Central memory CD8-positive, alpha-beta T cell (primary cell): ENCODE measurements at regions not wholly inside any gene's neighbourhood (a gene's known extent, or its start where the extent isn't known, plus 50 kb on each side); places are given as distances from the start of the nearest gene placed in this dataset.

ENCODE experiments used
- ATAC-seq: fragments of 150-1000 bp; cut with Tn5 transposase; replicated peaks from 2 replicates; pipeline ENCODE4 v1.10.0; 2022; ENCODE audit warnings: mild to moderate bottlenecking, moderate FRiP score, moderate number of reproducible peaks; ENCODE audit not compliant: poor library complexity, severe bottlenecking; ENCODE audit errors: extremely low read depth
- DNase-seq, 2 donors: peaks; one replicate each; pipeline ENCODE4 v3.0.0; 2021; ENCODE audit warnings: low spot score in 2 of 2
- H3K27ac Mint-ChIP-seq: one replicate; pipeline ENCODE4 v1.8.0; 2022; ENCODE audit warnings: low read depth, mild to moderate bottlenecking, moderate library complexity, mixed read lengths
- H3K27me3 Mint-ChIP-seq: one replicate; pipeline ENCODE4 v1.8.0; 2022; ENCODE audit warnings: mixed read lengths
- H3K36me3 Mint-ChIP-seq: one replicate; pipeline ENCODE4 v1.8.0; 2022; ENCODE audit warnings: mild to moderate bottlenecking, moderate library complexity, mixed read lengths; ENCODE audit not compliant: insufficient read depth
- H3K4me1 Mint-ChIP-seq: one replicate; pipeline ENCODE4 v1.8.0; 2022; ENCODE audit warnings: mixed read lengths
- H3K4me3 Mint-ChIP-seq: one replicate; pipeline ENCODE4 v1.8.0; 2022; ENCODE audit warnings: mild to moderate bottlenecking, moderate library complexity, mixed read lengths
- H3K9me3 Mint-ChIP-seq: one replicate; pipeline ENCODE4 v1.8.0; 2022; ENCODE audit warnings: mixed read lengths

DNA sequence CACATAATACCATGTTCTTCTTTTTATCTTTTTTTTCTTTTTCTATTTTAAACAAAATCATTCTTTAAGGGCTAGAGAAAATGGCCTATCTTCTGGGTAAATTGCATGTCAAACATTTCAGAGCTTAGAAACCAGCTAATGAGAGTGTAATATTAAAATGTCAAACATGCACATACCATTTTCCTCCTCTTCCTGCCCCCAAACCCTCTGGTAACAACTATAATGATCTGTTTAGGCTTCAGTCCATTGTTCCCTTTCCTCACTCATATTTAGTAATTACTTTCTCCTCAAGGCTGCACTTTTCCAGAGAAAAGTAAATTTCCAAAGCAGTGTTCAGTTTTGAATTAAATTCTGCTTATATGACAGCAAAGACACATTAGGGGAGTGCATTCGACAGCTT is 224.3 kb upstream of the ROBO2 start:
- DNase-seq (no peak), ATAC-seq (no peak)
- Mint-ChIP-seq H3K9me3 (peaks cover 22% of the 10 kb centered on the region), H3K27ac (no peak overlapping the region), H3K27me3 (no peaks in the 10 kb centered on the region), H3K36me3 (no peaks in the 10 kb centered on the region), H3K4me3 (no peak overlapping the region), H3K4me1 (no peaks in the 10 kb centered on the region)

GRCh38 chr3:76820481-76820880 is 219.4 kb upstream of the ROBO2 start:
- Mint-ChIP-seq H3K27me3 (no peaks in the 10 kb centered on the region), H3K4me3 (no peak overlapping the region), H3K27ac (no peak overlapping the region), H3K4me1 (no peaks in the 10 kb centered on the region), H3K9me3 (peaks cover 18% of the 10 kb centered on the region), H3K36me3 (no peaks in the 10 kb centered on the region)
- ATAC-seq (no peak), DNase-seq (no peak)

- Mint-ChIP-seq H3K27me3 (no peaks in the 10 kb centered on the region), H3K36me3 (no peaks in the 10 kb centered on the region), H3K4me1 (no peaks in the 10 kb centered on the region), H3K4me3 (no peak overlapping the region), H3K9me3 (peaks cover 15% of the 10 kb centered on the region), H3K27ac (no peak overlapping the region)
- DNase-seq: no peak
- ATAC-seq: no peak
Measured at GRCh38 chr3:76824658-76825240, 215.2 kb upstream of the ROBO2 start.

DNA sequence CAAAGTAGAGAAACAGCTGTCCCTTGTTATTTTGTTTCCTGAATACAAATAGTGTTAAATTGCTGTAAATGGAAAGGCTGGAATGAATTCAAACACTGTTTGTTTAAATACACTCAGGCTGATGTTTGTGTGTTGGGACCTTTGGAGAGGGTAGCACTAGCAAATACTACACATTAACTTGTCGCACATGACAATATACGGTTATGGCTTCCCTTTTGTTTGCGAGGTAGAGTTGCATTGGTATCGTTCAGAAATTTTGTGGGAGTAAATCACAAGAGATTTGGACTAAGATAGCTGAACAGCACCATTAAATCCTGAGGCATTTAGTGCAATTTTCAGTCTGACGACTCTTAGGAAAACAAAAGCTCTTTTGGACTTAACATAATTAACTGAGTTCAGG is 213.0 kb upstream of the ROBO2 start:
- Mint-ChIP-seq H3K9me3 (peaks cover 20% of the 10 kb centered on the region), H3K36me3 (no peaks in the 10 kb centered on the region), H3K4me3 (no peak overlapping the region), H3K27ac (no peak overlapping the region), H3K4me1 (no peaks in the 10 kb centered on the region), H3K27me3 (no peaks in the 10 kb centered on the region)
- DNase-seq: no peak
- ATAC-seq: no peak

GRCh38 chr3:76827701-76828226 is 212.1 kb upstream of the ROBO2 start:
- Mint-ChIP-seq H3K36me3 (no peaks in the 10 kb centered on the region), H3K4me1 (no peaks in the 10 kb centered on the region)

DNA sequence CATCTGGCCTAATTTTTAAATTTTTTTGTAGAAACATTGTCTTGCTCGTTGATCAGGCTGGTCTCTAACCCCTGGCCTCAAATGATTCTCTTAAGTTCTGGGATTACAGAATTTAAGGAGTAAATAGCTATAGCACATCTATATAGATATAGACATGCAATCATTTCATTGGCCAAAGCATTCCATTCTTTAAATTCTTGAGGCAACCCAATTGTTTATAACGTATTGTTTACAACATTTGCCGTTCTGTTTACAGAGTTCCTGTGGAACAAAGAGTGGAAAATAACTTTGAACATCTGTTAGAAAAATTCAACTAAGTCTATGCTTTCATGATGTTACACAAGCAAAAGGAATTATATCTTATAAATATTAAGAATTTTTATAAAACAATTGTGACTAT is 205.2 kb upstream of the ROBO2 start:
- DNase-seq (no peak), ATAC-seq (no peak)
- no peak overlapping the region for H3K27ac Mint-ChIP-seq
- H3K4me1 Mint-ChIP-seq: no peaks in the 10 kb centered on the region
- no peak overlapping the region for H3K4me3 Mint-ChIP-seq
- no peaks in the 10 kb centered on the region for H3K36me3 Mint-ChIP-seq
- H3K27me3 Mint-ChIP-seq: no peaks in the 10 kb centered on the region
- H3K9me3 Mint-ChIP-seq: peaks cover 24% of the 10 kb centered on the region

More at GRCh38 chr3:76827701-76828226, 212.1 kb upstream of the ROBO2 start:
- peaks cover 28% of the 10 kb centered on the region for H3K9me3 Mint-ChIP-seq
- H3K4me3 Mint-ChIP-seq: no peak overlapping the region
- ATAC-seq (no peak), DNase-seq (no peak)
- H3K27ac Mint-ChIP-seq: no peak overlapping the region
- no peaks in the 10 kb centered on the region for H3K27me3 Mint-ChIP-seq

GRCh38 chr3:76841747-76842146 is 198.2 kb upstream of the ROBO2 start:
- DNase-seq: no peak
- no peaks in the 10 kb centered on the region for H3K4me1 Mint-ChIP-seq
- H3K4me3 Mint-ChIP-seq: no peak overlapping the region
- no peak for ATAC-seq
- no peak overlapping the region for H3K27ac Mint-ChIP-seq
- H3K36me3 Mint-ChIP-seq: no peaks in the 10 kb centered on the region
- peaks cover 6% of the 10 kb centered on the region for H3K9me3 Mint-ChIP-seq
- no peaks in the 10 kb centered on the region for H3K27me3 Mint-ChIP-seq

DNA sequence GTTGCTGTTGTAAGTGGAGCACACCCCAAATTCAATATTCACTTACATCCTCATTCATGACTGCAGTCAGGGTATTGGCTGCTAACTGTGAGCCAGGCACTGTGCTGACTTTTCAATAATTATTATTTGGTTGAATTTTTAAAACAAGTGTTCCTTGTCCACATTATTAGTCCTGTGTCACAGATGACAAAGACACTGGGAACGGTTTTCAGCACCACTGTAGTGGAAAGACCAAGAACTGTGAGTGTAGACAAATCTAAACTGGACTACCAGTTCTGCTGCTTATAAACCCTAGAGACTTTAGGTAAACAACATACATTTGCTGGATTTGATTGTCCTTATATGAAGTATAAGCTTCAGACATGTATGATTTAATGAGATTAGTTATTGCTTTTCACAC is 197.7 kb upstream of the ROBO2 start:
- Mint-ChIP-seq H3K27me3 (no peaks in the 10 kb centered on the region), H3K4me3 (no peak overlapping the region), H3K4me1 (no peaks in the 10 kb centered on the region), H3K36me3 (no peaks in the 10 kb centered on the region), H3K9me3 (peaks cover 6% of the 10 kb centered on the region), H3K27ac (no peak overlapping the region)
- ATAC-seq (no peak), DNase-seq (no peak)

- H3K27ac Mint-ChIP-seq: no peak overlapping the region
- H3K36me3 Mint-ChIP-seq: no peaks in the 10 kb centered on the region
- no peaks in the 10 kb centered on the region for H3K4me1 Mint-ChIP-seq
- no peaks in the 10 kb centered on the region for H3K27me3 Mint-ChIP-seq
- H3K4me3 Mint-ChIP-seq: no peak overlapping the region
- DNase-seq (no peak), ATAC-seq (no peak)
- peaks cover 20% of the 10 kb centered on the region for H3K9me3 Mint-ChIP-seq
Measured at GRCh38 chr3:76855451-76855850, 184.4 kb upstream of the ROBO2 start.

DNA sequence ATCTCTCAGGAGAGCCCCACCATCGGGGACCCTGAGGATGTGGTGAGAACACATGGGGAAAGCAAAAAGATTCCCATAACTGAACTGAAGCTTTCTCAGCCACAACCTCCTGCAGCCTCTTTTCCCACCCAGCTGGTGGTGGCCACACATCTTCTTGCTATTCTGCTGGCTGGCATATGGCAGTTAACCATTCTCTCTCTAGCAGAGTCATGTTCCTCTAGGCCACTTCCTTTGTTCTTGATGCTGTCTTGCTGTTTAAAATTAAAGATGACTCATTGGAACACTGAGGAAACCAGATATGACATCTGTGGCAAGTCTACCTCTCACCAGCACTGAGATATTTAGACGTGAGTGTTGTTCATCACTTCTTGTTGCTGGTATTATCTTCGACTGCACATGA is 180.3 kb upstream of the ROBO2 start:
- DNase-seq (no peak), ATAC-seq (no peak)
- Mint-ChIP-seq H3K27ac (no peak overlapping the region), H3K4me3 (no peak overlapping the region), H3K9me3 (peaks cover 31% of the 10 kb centered on the region), H3K27me3 (no peaks in the 10 kb centered on the region), H3K4me1 (no peaks in the 10 kb centered on the region), H3K36me3 (no peaks in the 10 kb centered on the region)

GRCh38 chr3:76864355-76864754 is 175.5 kb upstream of the ROBO2 start:
- Mint-ChIP-seq H3K27ac (no peak overlapping the region), H3K4me1 (no peaks in the 10 kb centered on the region), H3K4me3 (no peak overlapping the region), H3K36me3 (no peaks in the 10 kb centered on the region), H3K9me3 (peaks cover 34% of the 10 kb centered on the region), H3K27me3 (no peaks in the 10 kb centered on the region)
- no peak for DNase-seq
- no peak for ATAC-seq

- Mint-ChIP-seq H3K36me3 (no peaks in the 10 kb centered on the region), H3K9me3 (peaks cover 17% of the 10 kb centered on the region), H3K27ac (no peak overlapping the region), H3K4me1 (no peaks in the 10 kb centered on the region), H3K27me3 (no peaks in the 10 kb centered on the region), H3K4me3 (no peak overlapping the region)
- no peak for ATAC-seq
- no peak for DNase-seq
Measured at GRCh38 chr3:76866729-76867408, 173.0 kb upstream of the ROBO2 start.

DNA sequence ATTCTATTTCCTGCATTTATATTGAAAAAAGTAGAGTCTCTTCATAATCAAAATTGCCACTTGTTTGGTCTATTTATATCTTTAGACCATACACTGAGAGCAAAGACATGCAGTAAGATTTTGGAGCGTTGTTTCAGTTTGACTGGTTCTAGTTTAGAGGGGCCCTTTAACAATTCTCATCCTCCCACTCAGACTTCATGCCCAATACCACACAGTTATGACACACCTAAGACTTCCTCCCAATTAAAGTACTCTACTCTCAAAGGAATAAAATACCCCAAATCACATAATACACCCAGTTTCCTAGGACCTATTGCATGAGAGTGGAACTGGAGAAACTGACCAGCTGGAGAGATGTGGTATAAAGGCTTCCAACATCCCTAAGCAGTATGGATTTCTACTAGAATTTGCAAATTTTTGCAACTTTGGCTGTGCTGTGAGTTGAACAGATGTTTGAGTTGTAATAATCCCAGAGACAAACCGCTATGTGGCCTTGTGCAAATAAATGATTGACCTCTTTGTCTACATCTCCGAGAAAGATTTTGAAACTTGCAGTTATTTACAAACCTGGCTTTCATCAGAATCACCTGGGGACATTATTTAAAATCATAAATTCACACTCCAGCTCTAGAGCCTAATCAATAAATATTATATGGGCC is 170.0 kb upstream of the ROBO2 start:
- DNase-seq (no peak), ATAC-seq (no peak)
- no peaks in the 10 kb centered on the region for H3K36me3 Mint-ChIP-seq
- no peak overlapping the region for H3K4me3 Mint-ChIP-seq
- no peak overlapping the region for H3K27ac Mint-ChIP-seq
- H3K27me3 Mint-ChIP-seq: no peaks in the 10 kb centered on the region
- H3K4me1 Mint-ChIP-seq: no peaks in the 10 kb centered on the region
- H3K9me3 Mint-ChIP-seq: peaks cover 19% of the 10 kb centered on the region
